DND-41 (cell line): ENCODE measurements at regions not wholly inside any gene's neighbourhood (a gene's known extent, or its start where the extent isn't known, plus 50 kb on each side); places are given as distances from the start of the nearest gene placed in this dataset.

Experiments used
- ATAC-seq: fragments of 200-7000 bp; cut with Tn5 transposase; 3 replicates; pipeline ENCODE4 v1.9.1; 2021; ENCODE audit warnings: low read depth; ENCODE audit not compliant: insufficient read depth
- DNase-seq: peaks from one replicate; pipeline ENCODE4 v3.0.0-alpha.2; 2020
- H2AFZ ChIP-seq: 2 replicates; pipeline ENCODE4 v1.6.0; 2012; ENCODE audit warnings: low read depth, low read length
- H3K27ac ChIP-seq: 2 replicates; pipeline ENCODE4 v1.5.1; 2012; ENCODE audit warnings: low read length, inconsistent platforms
- H3K27me3 ChIP-seq: fragments of 200-600 bp; sonication (generic); 2 replicates; pipeline ENCODE4 v1.6.0; 2012; ENCODE audit warnings: low read length, mild to moderate bottlenecking, inconsistent platforms; ENCODE audit not compliant: insufficient read depth, poor library complexity
- H3K36me3 ChIP-seq: 2 replicates; pipeline ENCODE4 v1.5.1; 2012; ENCODE audit warnings: low read length, inconsistent platforms; ENCODE audit not compliant: insufficient read depth
- H3K4me1 ChIP-seq: 2 replicates; pipeline ENCODE4 v1.5.1; 2012; ENCODE audit warnings: mild to moderate bottlenecking, low read length; ENCODE audit not compliant: insufficient read depth
- H3K4me2 ChIP-seq: 2 replicates; pipeline ENCODE4 v1.6.0; 2012; ENCODE audit warnings: mild to moderate bottlenecking, moderate library complexity, low read length, inconsistent platforms; ENCODE audit not compliant: insufficient read depth
- H3K4me3 ChIP-seq, 2 experiments: fragments of 200-600 bp in 1 of 2; shearing (Covaris generic) in 1 of 2; 2 replicates each; pipeline ENCODE4 v1.5.1; 2012 to 2016; ENCODE audit warnings: inconsistent platforms in 2 of 2, low read length in 2 of 2, mild to moderate bottlenecking in 2 of 2, low read depth in 1 of 2, moderate library complexity in 1 of 2
- H3K79me2 ChIP-seq: 2 replicates; pipeline ENCODE4 v1.6.0; 2012; ENCODE audit warnings: low read length, inconsistent platforms; ENCODE audit not compliant: insufficient read depth
- H3K9ac ChIP-seq: 2 replicates; pipeline ENCODE4 v1.6.0; 2012; ENCODE audit warnings: low read depth, mild to moderate bottlenecking, inconsistent platforms, low read length, moderate library complexity
- H3K9me3 ChIP-seq: 2 replicates; pipeline ENCODE4 v1.5.1; 2012; ENCODE audit warnings: low read length, moderate library complexity, mild to moderate bottlenecking, inconsistent platforms; ENCODE audit not compliant: insufficient read depth, severe bottlenecking
- H4K20me1 ChIP-seq: 2 replicates; pipeline ENCODE4 v1.6.0; 2012; ENCODE audit warnings: low read length; ENCODE audit not compliant: insufficient read depth
- CTCF ChIP-seq: IDR thresholded peaks from 2 replicates; pipeline ENCODE4 v1.5.1; 2012; ENCODE audit warnings: borderline replicate concordance, low read length, moderate library complexity, mild to moderate bottlenecking; ENCODE audit not compliant: poor library complexity, severe bottlenecking; ENCODE audit errors: extremely low read depth
- EZH2 ChIP-seq: IDR thresholded peaks from 3 replicates; pipeline ENCODE4 v1.6.1; 2012; ENCODE audit warnings: borderline replicate concordance, low read depth, mild to moderate bottlenecking, moderate library complexity, low read length, inconsistent platforms; ENCODE audit not compliant: severe bottlenecking

GRCh38 chr10:6648894-6649720 lies 69.0 kb upstream of the PRKCQ start:
- H3K4me3 ChIP-seq, result no peak overlapping the region
- H3K79me2 ChIP-seq, result no peaks in the 10 kb centered on the region
- H3K4me2 ChIP-seq, result no peak overlapping the region
- H4K20me1 ChIP-seq, result no peaks in the 10 kb centered on the region
- H2AFZ ChIP-seq, result no peak overlapping the region
- no peak for ATAC-seq
- no peaks in the 10 kb centered on the region for H3K27me3 ChIP-seq
- peaks cover 7% of the 10 kb centered on the region for H3K4me1 ChIP-seq
- no peak for DNase-seq
- no peak overlapping the region for H3K27ac ChIP-seq
- no peaks in the 10 kb centered on the region for H3K9me3 ChIP-seq
- H3K36me3 ChIP-seq, result no peaks in the 10 kb centered on the region
- no peak overlapping the region for H3K9ac ChIP-seq
- TF ChIP-seq EZH2 (no peak), CTCF (no peak)

GRCh38 chr10:6647811-6648526 lies 67.9 kb upstream of the PRKCQ start:
- no peak overlapping the region for H3K4me3 ChIP-seq
- H3K4me1 ChIP-seq, result peaks cover 7% of the 10 kb centered on the region
- H3K9me3 ChIP-seq, result no peaks in the 10 kb centered on the region
- H2AFZ ChIP-seq, result no peak overlapping the region
- H3K27me3 ChIP-seq, result no peaks in the 10 kb centered on the region
- no peaks in the 10 kb centered on the region for H4K20me1 ChIP-seq
- no peak overlapping the region for H3K27ac ChIP-seq
- ATAC-seq (peak; percentile 98), DNase-seq (peak; percentile 81)
- no peaks in the 10 kb centered on the region for H3K36me3 ChIP-seq
- H3K4me2 ChIP-seq, result peak overlapping the region; percentile 33; the same call in 1 of the 2 replicates
- H3K9ac ChIP-seq, result no peak overlapping the region
- no peaks in the 10 kb centered on the region for H3K79me2 ChIP-seq
- TF ChIP-seq EZH2 (no peak), CTCF (peak; percentile 79)

GRCh38 chr10:6643962-6644361 lies 63.9 kb upstream of the PRKCQ start:
- ATAC-seq (no peak), DNase-seq (no peak)
- H3K36me3 ChIP-seq, result no peaks in the 10 kb centered on the region
- no peak overlapping the region for H3K4me3 ChIP-seq
- no peak overlapping the region for H3K27ac ChIP-seq
- H3K4me2 ChIP-seq, result no peak overlapping the region
- peaks cover 7% of the 10 kb centered on the region for H3K4me1 ChIP-seq
- no peaks in the 10 kb centered on the region for H3K79me2 ChIP-seq
- H2AFZ ChIP-seq, result no peak overlapping the region
- H4K20me1 ChIP-seq, result no peaks in the 10 kb centered on the region
- no peak overlapping the region for H3K9ac ChIP-seq
- no peaks in the 10 kb centered on the region for H3K9me3 ChIP-seq
- no peaks in the 10 kb centered on the region for H3K27me3 ChIP-seq
- TF ChIP-seq CTCF (no peak), EZH2 (no peak)
